ENCODE measurements at regions not wholly inside any gene's neighbourhood (a gene's known extent, or its start where the extent isn't known, plus 50 kb on each side); places are given as distances from the start of the nearest gene placed in this dataset.

- Histone ChIP-seq H3K27me3 (ENCODE audit: insufficient read depth) (no peaks in the 10 kb centered on the region), H3K36me3 (replicated peaks in 1 of 2; ENCODE audit: control insufficient read depth in 1 of 2, insufficient read depth in 2 of 2, low read length in 1 of 2) (no peaks in the 10 kb centered on the region), H2AFZ (ENCODE audit: low read depth) (no peak overlapping the region), H4K20me1 (ENCODE audit: insufficient read depth) (no peaks in the 10 kb centered on the region), H3K27ac (ENCODE audit: low read depth in 2 of 2, low read length in 1 of 2) (no peak overlapping the region), H3K9me2 (no peaks in the 10 kb centered on the region), H3K4me1 (ENCODE audit: control insufficient read depth in 1 of 2, insufficient read depth in 2 of 2, low read depth in 1 of 2, low read length in 1 of 2) (no peaks in the 10 kb centered on the region), H3K9me3 (no peaks in the 10 kb centered on the region), H3K4me2 (no peak overlapping the region), H3K79me2 (ENCODE audit: insufficient read depth) (no peaks in the 10 kb centered on the region), H3K4me3 (ENCODE audit: low read depth in 2 of 2, low read length in 1 of 2) (no peak overlapping the region), H3F3A (replicated peaks; ENCODE audit: insufficient read depth) (no peaks in the 10 kb centered on the region), H3K9ac (no peak overlapping the region)
- CTCF ChIA-PET, result no interaction called here
- WGBS (ENCODE audit: low lambda C conversion rate), result 4% methylated on average over 7 of the region's 7 CpGs
- POLR2A ChIA-PET, result no interaction called here
- TF ChIP-seq GATA2 (CRISPR knock-in tag; IDR thresholded peaks at IDR 0.05), result no peak
- TF ChIP-seq RAD21 (IDR thresholded peaks at IDR 0.05; ENCODE audit: low read length), result no peak
- TF ChIP-seq FOSL2 (IDR thresholded peaks at IDR 0.05; ENCODE audit: borderline replicate concordance, low read depth), result no peak
- DNase-seq, result no peak
Observed at GRCh38 chr9:75633451-75634057, 256.9 kb upstream of the PCSK5 start.

GRCh38 chr9:75636427-75637045 is 253.9 kb upstream of the PCSK5 start:
- no peak overlapping the region for H3K4me3 ChIP-seq (ENCODE audit: low read depth in 2 of 2, low read length in 1 of 2)
- TF ChIP-seq NFIC (IDR thresholded peaks at IDR 0.05; ENCODE audit: borderline replicate concordance), result no peak
- TF ChIP-seq NRF1 (IDR thresholded peaks at IDR 0.05; ENCODE audit: low read depth, low read length), result no peak
- TF ChIP-seq MEF2A (IDR thresholded peaks at IDR 0.05; ENCODE audit: borderline replicate concordance, low read depth), result no peak
- TF ChIP-seq RCOR1 (IDR thresholded peaks at IDR 0.05; ENCODE audit: low read length), result no peak
- no peak for TF ChIP-seq FOXM1 (IDR thresholded peaks at IDR 0.05; ENCODE audit: low read depth)
- no peak for TF ChIP-seq RFX5 (IDR thresholded peaks at IDR 0.05; ENCODE audit: low read length)
- no peak for TF ChIP-seq RAD21 (IDR thresholded peaks at IDR 0.05; ENCODE audit: low read length)
- no peak for TF ChIP-seq ZBTB33 (IDR thresholded peaks at IDR 0.05; ENCODE audit: borderline replicate concordance, low read depth)
- TF ChIP-seq RXRA (IDR thresholded peaks at IDR 0.05; ENCODE audit: borderline replicate concordance, low read depth), result no peak
- H3F3A ChIP-seq (replicated peaks; ENCODE audit: insufficient read depth), result no peaks in the 10 kb centered on the region
- H3K4me2 ChIP-seq, result no peak overlapping the region
- CTCF ChIA-PET, result no interaction called here
- WGBS (ENCODE audit: low lambda C conversion rate), result 11% methylated on average over 4 of the region's 4 CpGs
- H3K9me3 ChIP-seq, result no peaks in the 10 kb centered on the region
- H3K9ac ChIP-seq, result no peak overlapping the region
- no peaks in the 10 kb centered on the region for H3K9me2 ChIP-seq
- no peaks in the 10 kb centered on the region for H3K4me1 ChIP-seq (ENCODE audit: control insufficient read depth in 1 of 2, insufficient read depth in 2 of 2, low read depth in 1 of 2, low read length in 1 of 2)
- POLR2A ChIA-PET, result no interaction called here
- no peak overlapping the region for H3K27ac ChIP-seq (ENCODE audit: low read depth in 2 of 2, low read length in 1 of 2)
- DNase-seq, result no peak
- H2AFZ ChIP-seq (ENCODE audit: low read depth), result no peak overlapping the region
- H3K36me3 ChIP-seq (replicated peaks in 1 of 2; ENCODE audit: control insufficient read depth in 1 of 2, insufficient read depth in 2 of 2, low read length in 1 of 2), result no peaks in the 10 kb centered on the region
- H3K79me2 ChIP-seq (ENCODE audit: insufficient read depth), result no peaks in the 10 kb centered on the region
- no peaks in the 10 kb centered on the region for H3K27me3 ChIP-seq (ENCODE audit: insufficient read depth)
- H4K20me1 ChIP-seq (ENCODE audit: insufficient read depth), result no peaks in the 10 kb centered on the region
